ENCODE measurements at regions not wholly inside any gene's neighbourhood (a gene's known extent, or its start where the extent isn't known, plus 50 kb on each side); places are given as distances from the start of the nearest gene placed in this dataset.

GRCh38 chr6:17042422-17043147 is 59.3 kb upstream of the STMND1 start:
- no peaks in the 10 kb centered on the region for H4K20me1 ChIP-seq (ENCODE audit: insufficient read depth, low read length, poor library complexity, severe bottlenecking)
- H3K79me2 ChIP-seq (ENCODE audit: insufficient read depth, low read length): no peaks in the 10 kb centered on the region
- no peak overlapping the region for H3K4me3 ChIP-seq (ENCODE audit: low read length, poor library complexity, severe bottlenecking)
- no peak overlapping the region for H3K9ac ChIP-seq (ENCODE audit: low read depth, low read length, poor library complexity, severe bottlenecking)
- no peaks in the 10 kb centered on the region for H3K4me1 ChIP-seq (ENCODE audit: insufficient read depth, low read length, poor library complexity, severe bottlenecking)
- H3K9me3 ChIP-seq (ENCODE audit: insufficient read depth, low read depth, low read length): no peaks in the 10 kb centered on the region
- H3K36me3 ChIP-seq (ENCODE audit: insufficient read depth, low read length): no peaks in the 10 kb centered on the region
- no peaks in the 10 kb centered on the region for H3K9me2 ChIP-seq (replicated peaks; ENCODE audit: low read depth, low read length)
- no peak overlapping the region for H3K4me2 ChIP-seq (ENCODE audit: low read depth, low read length, poor library complexity, severe bottlenecking)
- H3F3A ChIP-seq (ENCODE audit: low read depth): no peaks in the 10 kb centered on the region
- no peaks in the 10 kb centered on the region for H3K27me3 ChIP-seq (ENCODE audit: insufficient read depth, low read length, poor library complexity, severe bottlenecking)
- no peak overlapping the region for H2AFZ ChIP-seq (ENCODE audit: low read length)
- TF ChIP-seq, protein P1, sequence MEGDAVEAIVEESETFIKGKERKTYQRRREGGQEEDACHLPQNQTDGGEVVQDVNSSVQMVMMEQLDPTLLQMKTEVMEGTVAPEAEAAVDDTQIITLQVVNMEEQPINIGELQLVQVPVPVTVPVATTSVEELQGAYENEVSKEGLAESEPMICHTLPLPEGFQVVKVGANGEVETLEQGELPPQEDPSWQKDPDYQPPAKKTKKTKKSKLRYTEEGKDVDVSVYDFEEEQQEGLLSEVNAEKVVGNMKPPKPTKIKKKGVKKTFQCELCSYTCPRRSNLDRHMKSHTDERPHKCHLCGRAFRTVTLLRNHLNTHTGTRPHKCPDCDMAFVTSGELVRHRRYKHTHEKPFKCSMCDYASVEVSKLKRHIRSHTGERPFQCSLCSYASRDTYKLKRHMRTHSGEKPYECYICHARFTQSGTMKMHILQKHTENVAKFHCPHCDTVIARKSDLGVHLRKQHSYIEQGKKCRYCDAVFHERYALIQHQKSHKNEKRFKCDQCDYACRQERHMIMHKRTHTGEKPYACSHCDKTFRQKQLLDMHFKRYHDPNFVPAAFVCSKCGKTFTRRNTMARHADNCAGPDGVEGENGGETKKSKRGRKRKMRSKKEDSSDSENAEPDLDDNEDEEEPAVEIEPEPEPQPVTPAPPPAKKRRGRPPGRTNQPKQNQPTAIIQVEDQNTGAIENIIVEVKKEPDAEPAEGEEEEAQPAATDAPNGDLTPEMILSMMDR (conservative IDR thresholded peaks at IDR 0.05; ENCODE audit: low read length): peak; percentile 46
- no peak for TF ChIP-seq EZH2phosphoT487 (IDR thresholded peaks at IDR 0.05; ENCODE audit: borderline replicate concordance)

GRCh38 chr6:17039266-17039665 is 62.6 kb upstream of the STMND1 start:
- no peaks in the 10 kb centered on the region for H3K9me3 ChIP-seq (ENCODE audit: insufficient read depth, low read depth, low read length)
- H3F3A ChIP-seq (ENCODE audit: low read depth): no peaks in the 10 kb centered on the region
- H2AFZ ChIP-seq (ENCODE audit: low read length): no peak overlapping the region
- H3K4me2 ChIP-seq (ENCODE audit: low read depth, low read length, poor library complexity, severe bottlenecking): no peak overlapping the region
- no peaks in the 10 kb centered on the region for H3K79me2 ChIP-seq (ENCODE audit: insufficient read depth, low read length)
- H4K20me1 ChIP-seq (ENCODE audit: insufficient read depth, low read length, poor library complexity, severe bottlenecking): no peaks in the 10 kb centered on the region
- TF ChIP-seq, protein P1 (conservative IDR thresholded peaks at IDR 0.05; ENCODE audit: low read length): no peak
- no peak for TF ChIP-seq EZH2phosphoT487 (IDR thresholded peaks at IDR 0.05; ENCODE audit: borderline replicate concordance)
- no peaks in the 10 kb centered on the region for H3K4me1 ChIP-seq (ENCODE audit: insufficient read depth, low read length, poor library complexity, severe bottlenecking)
- no peak overlapping the region for H3K4me3 ChIP-seq (ENCODE audit: low read length, poor library complexity, severe bottlenecking)
- no peaks in the 10 kb centered on the region for H3K9me2 ChIP-seq (replicated peaks; ENCODE audit: low read depth, low read length)
- H3K9ac ChIP-seq (ENCODE audit: low read depth, low read length, poor library complexity, severe bottlenecking): no peak overlapping the region
- H3K27me3 ChIP-seq (ENCODE audit: insufficient read depth, low read length, poor library complexity, severe bottlenecking): no peaks in the 10 kb centered on the region
- H3K36me3 ChIP-seq (ENCODE audit: insufficient read depth, low read length): no peaks in the 10 kb centered on the region

- Histone ChIP-seq H2AFZ (ENCODE audit: low read length) (no peak overlapping the region), H3F3A (ENCODE audit: low read depth) (no peaks in the 10 kb centered on the region), H4K20me1 (ENCODE audit: insufficient read depth, low read length, poor library complexity, severe bottlenecking) (no peaks in the 10 kb centered on the region), H3K4me1 (ENCODE audit: insufficient read depth, low read length, poor library complexity, severe bottlenecking) (no peaks in the 10 kb centered on the region), H3K27me3 (ENCODE audit: insufficient read depth, low read length, poor library complexity, severe bottlenecking) (no peaks in the 10 kb centered on the region), H3K36me3 (ENCODE audit: insufficient read depth, low read length) (no peaks in the 10 kb centered on the region), H3K79me2 (ENCODE audit: insufficient read depth, low read length) (no peaks in the 10 kb centered on the region), H3K9me2 (replicated peaks; ENCODE audit: low read depth, low read length) (no peaks in the 10 kb centered on the region), H3K9ac (ENCODE audit: low read depth, low read length, poor library complexity, severe bottlenecking) (no peak overlapping the region), H3K9me3 (ENCODE audit: insufficient read depth, low read depth, low read length) (no peaks in the 10 kb centered on the region), H3K4me3 (ENCODE audit: low read length, poor library complexity, severe bottlenecking) (no peak overlapping the region), H3K4me2 (ENCODE audit: low read depth, low read length, poor library complexity, severe bottlenecking) (no peak overlapping the region)
- TF ChIP-seq EZH2phosphoT487 (IDR thresholded peaks at IDR 0.05; ENCODE audit: borderline replicate concordance): no peak
- TF ChIP-seq, protein P1 (conservative IDR thresholded peaks at IDR 0.05; ENCODE audit: low read length): no peak
Observed at GRCh38 chr6:17038316-17038715, 63.5 kb upstream of the STMND1 start.
